ENCODE measurements at regions not wholly inside any gene's neighbourhood (a gene's known extent, or its start where the extent isn't known, plus 50 kb on each side); places are given as distances from the start of the nearest gene placed in this dataset.

- intact Hi-C loops (cut with DNase I), result no loop called here
- TF ChIP-seq CTCF (IDR thresholded peaks at IDR 0.05) (no peak), POLR2A (IDR thresholded peaks at IDR 0.05) (no peak)
- H3K4me3 ChIP-seq (replicated peaks in 1 of 3), result no peak overlapping the region
- H3K27me3 ChIP-seq, result no peaks in the 10 kb centered on the region
- WGBS, 2 donors, result 79% methylated on average over 6 to 8 of the region's 8 CpGs
- no peak for DNase-seq
- H3K36me3 ChIP-seq, result no peaks in the 10 kb centered on the region
- no peaks in the 10 kb centered on the region for H3K9me3 ChIP-seq
- H3K4me1 ChIP-seq, result no peaks in the 10 kb centered on the region
- H3K27ac ChIP-seq, result no peak overlapping the region
Observed at GRCh38 chr2:16330012-16330411, 335.6 kb downstream of the CYRIA start.

- no peak overlapping the region for H3K4me3 ChIP-seq (replicated peaks in 1 of 3)
- H3K27me3 ChIP-seq, result no peaks in the 10 kb centered on the region
- no peak overlapping the region for H3K27ac ChIP-seq
- no peak for DNase-seq
- intact Hi-C loops (cut with DNase I), result no loop called here
- TF ChIP-seq CTCF (IDR thresholded peaks at IDR 0.05) (no peak), POLR2A (IDR thresholded peaks at IDR 0.05) (no peak)
- 87 to 97% methylated on average over 7 of the region's 7 CpGs for WGBS, 2 donors
- no peaks in the 10 kb centered on the region for H3K36me3 ChIP-seq
- H3K9me3 ChIP-seq, result no peaks in the 10 kb centered on the region
- no peaks in the 10 kb centered on the region for H3K4me1 ChIP-seq
Observed at GRCh38 chr2:16329421-16329820, 336.2 kb downstream of the CYRIA start.

- Histone ChIP-seq H3K27ac (no peak overlapping the region), H3K4me1 (no peaks in the 10 kb centered on the region), H3K36me3 (no peaks in the 10 kb centered on the region), H3K9me3 (no peaks in the 10 kb centered on the region), H3K4me3 (replicated peaks in 1 of 3) (no peak overlapping the region), H3K27me3 (no peaks in the 10 kb centered on the region)
- WGBS, 2 donors, result 93% methylated on average over 6 of the region's 6 CpGs
- no peak for TF ChIP-seq POLR2A (IDR thresholded peaks at IDR 0.05)
- no peak for TF ChIP-seq CTCF (IDR thresholded peaks at IDR 0.05)
- intact Hi-C loops (cut with DNase I), result no loop called here
- no peak for DNase-seq
Observed at GRCh38 chr2:16328521-16329190, 337.0 kb downstream of the CYRIA start.

- TF ChIP-seq CTCF (IDR thresholded peaks at IDR 0.05), result no peak
- no peak for TF ChIP-seq POLR2A (IDR thresholded peaks at IDR 0.05)
- no peaks in the 10 kb centered on the region for H3K4me1 ChIP-seq
- H3K27me3 ChIP-seq, result no peaks in the 10 kb centered on the region
- 86 to 87% methylated on average over 4 of the region's 4 CpGs for WGBS, 2 donors
- H3K27ac ChIP-seq, result no peak overlapping the region
- no peak overlapping the region for H3K4me3 ChIP-seq (replicated peaks in 1 of 3)
- intact Hi-C loops (cut with DNase I), result no loop called here
- H3K9me3 ChIP-seq, result no peaks in the 10 kb centered on the region
- DNase-seq, result no peak
- H3K36me3 ChIP-seq, result no peaks in the 10 kb centered on the region
Observed at GRCh38 chr2:16327326-16327725, 338.3 kb downstream of the CYRIA start.

GRCh38 chr2:16326711-16327300 lies 338.8 kb downstream of the CYRIA start:
- no peak overlapping the region for H3K4me3 ChIP-seq (replicated peaks in 1 of 3)
- H3K4me1 ChIP-seq, result no peaks in the 10 kb centered on the region
- no peak for DNase-seq
- TF ChIP-seq POLR2A (IDR thresholded peaks at IDR 0.05) (no peak), CTCF (IDR thresholded peaks at IDR 0.05) (no peak)
- no peaks in the 10 kb centered on the region for H3K9me3 ChIP-seq
- WGBS, 2 donors, result 61 to 80% methylated on average over 2 of the region's 2 CpGs
- no peaks in the 10 kb centered on the region for H3K36me3 ChIP-seq
- no peaks in the 10 kb centered on the region for H3K27me3 ChIP-seq
- intact Hi-C loops (cut with DNase I), result no loop called here
- no peak overlapping the region for H3K27ac ChIP-seq

All from thyroid gland (tissue), 4 donors.